H1 (cell line): ENCODE measurements at regions not wholly inside any gene's neighbourhood (a gene's known extent, or its start where the extent isn't known, plus 50 kb on each side); places are given as distances from the start of the nearest gene placed in this dataset.

Source experiments
- CTCF ChIA-PET: fragments of 300-600 bp; sonication (Branson Sonifier 250); formaldehyde crosslinking; loops from one replicate; lab custom pipeline; 2021; ENCODE audit not compliant: partially characterized antibody; lab: Charles Lee
- POLR2A ChIA-PET: fragments of 300-600 bp; sonication (Branson Sonifier 250); formaldehyde crosslinking; loops from one replicate; lab custom pipeline; 2021; ENCODE audit warnings: inconsistent platforms; ENCODE audit not compliant: partially characterized antibody; lab: Charles Lee
- DNase-seq, 2 experiments: peaks; one replicate each; pipeline versions ENCODE4 v3.0.0 to v3.0.0-alpha.2; 2010 to 2022; ENCODE audit warnings: low spot score in 2 of 2, low read depth in 1 of 2, mixed read lengths in 1 of 2
- FAIRE-seq: peaks from 2 replicates; lab custom pipeline; 2011; peaks lifted over from hg19 to GRCh38; lab: Jason Lieb, UNC
- H2AFZ ChIP-seq: 2 replicates; pipeline ENCODE4 v1.8.1; 2012; ENCODE audit warnings: low read length, inconsistent platforms
- H2AK5ac ChIP-seq: 2 replicates; pipeline ENCODE4 v1.6.1; 2013; ENCODE audit warnings: low read depth, low read length
- H2BK120ac ChIP-seq: replicated peaks from 2 replicates; pipeline ENCODE3; 2013; ENCODE audit warnings: low read depth, low read length, inconsistent platforms
- H2BK12ac ChIP-seq: 2 replicates; pipeline ENCODE4 v1.6.1; 2013; ENCODE audit warnings: low read depth, low read length
- H2BK15ac ChIP-seq: 2 replicates; pipeline ENCODE4 v1.6.1; 2013; ENCODE audit warnings: low read length
- H2BK20ac ChIP-seq: 2 replicates; pipeline ENCODE4 v1.6.1; 2013; ENCODE audit warnings: low read length
- H2BK5ac ChIP-seq: 2 replicates; pipeline ENCODE4 v1.6.1; 2013; ENCODE audit warnings: low read depth, low read length
- H3K14ac ChIP-seq: 2 replicates; pipeline ENCODE4 v1.6.1; 2013; ENCODE audit warnings: inconsistent platforms; ENCODE audit not compliant: insufficient read length
- H3K18ac ChIP-seq: 2 replicates; pipeline ENCODE4 v1.6.1; 2013; ENCODE audit warnings: low read length; ENCODE audit errors: extremely low read depth
- H3K23ac ChIP-seq: 2 replicates; pipeline ENCODE4 v1.6.1; 2013; ENCODE audit warnings: inconsistent platforms; ENCODE audit not compliant: insufficient read length
- H3K23me2 ChIP-seq: 2 replicates; pipeline ENCODE4 v1.6.1; 2013; ENCODE audit warnings: low read depth, low read length
- H3K27ac ChIP-seq: 2 replicates; pipeline ENCODE4 v1.6.1; 2011; ENCODE audit warnings: low read depth, low read length, inconsistent platforms
- H3K27me3 ChIP-seq, 4 experiments: replicated peaks in 1 of 4; 1 replicate in 1 of 4; 2 replicates in 3 of 4; pipeline versions ENCODE4 v1.6.1 to v1.8.1; 2011 to 2013; ENCODE audit warnings: low read length in 3 of 4, mild to moderate bottlenecking in 3 of 4, inconsistent platforms in 2 of 4, mixed read lengths in 2 of 4, moderate library complexity in 1 of 4; ENCODE audit not compliant: control insufficient read depth in 3 of 4, insufficient read depth in 3 of 4; ENCODE audit errors: extremely low read depth in 1 of 4
- H3K36me3 ChIP-seq, 4 experiments: 2 replicates each; pipeline versions ENCODE4 v1.6.1 to v1.8.1; 2011 to 2013; ENCODE audit warnings: mild to moderate bottlenecking in 4 of 4, low read length in 3 of 4, moderate library complexity in 2 of 4, control low read depth in 1 of 4, inconsistent platforms in 1 of 4; ENCODE audit not compliant: insufficient read depth in 4 of 4, control insufficient read depth in 2 of 4
- H3K4ac ChIP-seq: replicated peaks from 2 replicates; pipeline ENCODE3; 2013; ENCODE audit warnings: low read length, low read depth, mixed read lengths, inconsistent platforms; ENCODE audit not compliant: insufficient read length
- H3K4me1 ChIP-seq, 4 experiments: replicated peaks in 1 of 4; 1 replicate in 1 of 4; 2 replicates in 3 of 4; pipeline versions ENCODE4 v1.6.1 to v1.8.1; 2011 to 2013; ENCODE audit warnings: low read length in 3 of 4, inconsistent platforms in 2 of 4, mixed read lengths in 1 of 4; ENCODE audit not compliant: insufficient read depth in 4 of 4, control insufficient read depth in 3 of 4
- H3K4me2 ChIP-seq, 2 experiments: 2 replicates each; pipeline versions ENCODE4 v1.6.1 to v1.8.1; 2011 to 2013; ENCODE audit warnings: low read depth in 2 of 2, low read length in 2 of 2, control low read depth in 1 of 2, inconsistent platforms in 1 of 2, mild to moderate bottlenecking in 1 of 2; ENCODE audit not compliant: insufficient read depth in 1 of 2
- H3K4me3 ChIP-seq, 4 experiments: fragments of 200-600, 300-600 bp in 1 of 4; sonication (generic), shearing (Covaris generic), sonication (Bioruptor Twin) in 1 of 4; 2 replicates each; pipeline versions ENCODE4 v1.5.1 to v1.8.1; 2011 to 2016; ENCODE audit warnings: low read length in 4 of 4, low read depth in 3 of 4, control low read depth in 2 of 4, inconsistent platforms in 2 of 4, mild to moderate bottlenecking in 2 of 4, mixed read lengths in 1 of 4, moderate library complexity in 1 of 4; ENCODE audit not compliant: insufficient read depth in 2 of 4; ENCODE audit errors: extremely low read depth in 1 of 4
- H3K56ac ChIP-seq: replicated peaks from 2 replicates; pipeline ENCODE3; 2013; ENCODE audit warnings: low read depth, mild to moderate bottlenecking, mixed read lengths, low read length, inconsistent platforms; ENCODE audit not compliant: insufficient read length
- H3K79me1 ChIP-seq: 2 replicates; pipeline ENCODE4 v1.6.1; 2013; ENCODE audit warnings: low read depth, low read length, control low read depth
- H3K79me2 ChIP-seq, 2 experiments: 2 replicates each; pipeline versions ENCODE4 v1.6.1 to v1.8.1; 2012 to 2013; ENCODE audit warnings: low read length in 2 of 2, mild to moderate bottlenecking in 2 of 2, inconsistent platforms in 1 of 2; ENCODE audit not compliant: insufficient read depth in 2 of 2, control insufficient read depth in 1 of 2
- H3K9ac ChIP-seq, 4 experiments: replicated peaks in 1 of 4; 1 replicate in 1 of 4; 2 replicates in 3 of 4; pipeline versions ENCODE4 v1.6.1 to v1.8.1; 2011 to 2013; ENCODE audit warnings: low read depth in 3 of 4, low read length in 3 of 4, control low read depth in 2 of 4, mild to moderate bottlenecking in 2 of 4, moderate library complexity in 2 of 4, inconsistent platforms in 1 of 4; ENCODE audit errors: extremely low read depth in 1 of 4
- H3K9me3 ChIP-seq, 2 experiments: 2 replicates each; pipeline versions ENCODE4 v1.6.1 to v1.8.1; 2012 to 2013; ENCODE audit warnings: mild to moderate bottlenecking in 2 of 2, moderate library complexity in 2 of 2, control low read depth in 1 of 2, inconsistent platforms in 1 of 2, low read depth in 1 of 2, low read length in 1 of 2, mixed read lengths in 1 of 2; ENCODE audit not compliant: insufficient read depth in 2 of 2
- H4K20me1 ChIP-seq, 2 experiments: replicated peaks in 1 of 2; 2 replicates each; pipeline versions ENCODE3 to v1.8.1; 2011 to 2013; ENCODE audit warnings: inconsistent platforms in 2 of 2, low read length in 2 of 2, mild to moderate bottlenecking in 1 of 2; ENCODE audit not compliant: insufficient read depth in 2 of 2, control insufficient read depth in 1 of 2
- H4K5ac ChIP-seq: 2 replicates; pipeline ENCODE4 v1.6.1; 2013; ENCODE audit warnings: low read length, low read depth, mixed read lengths, inconsistent platforms; ENCODE audit not compliant: insufficient read length
- H4K8ac ChIP-seq: 2 replicates; pipeline ENCODE4 v1.8.0; 2013; ENCODE audit warnings: mild to moderate bottlenecking, moderate library complexity, low read length, inconsistent platforms; ENCODE audit not compliant: insufficient read depth; ENCODE audit errors: extremely low read depth
- H4K91ac ChIP-seq: replicated peaks from 2 replicates; pipeline ENCODE3; 2013; ENCODE audit warnings: low read length, mixed read lengths, inconsistent platforms; ENCODE audit not compliant: insufficient read length
- ASH2L ChIP-seq: fragments of 200-600, 300-600 bp; sonication (generic); IDR thresholded peaks from one replicate; pipeline ENCODE4 v1.7.1; 2017; ENCODE audit warnings: low read length
- BACH1 ChIP-seq: IDR thresholded peaks from 2 replicates; pipeline ENCODE4 v1.6.1; 2012; ENCODE audit warnings: low read length, improper control_type of control experiment
- CBX8 ChIP-seq: fragments of 300-800, 300-1000 bp; sonication (generic); IDR thresholded peaks from 2 replicates; pipeline ENCODE4 v1.7.1; 2016; ENCODE audit warnings: low read depth, low read length, borderline replicate concordance
- CEBPB ChIP-seq: IDR thresholded peaks from 2 replicates; pipeline ENCODE4 v1.6.1; 2012; ENCODE audit warnings: low read depth, low read length
- CHD1 ChIP-seq: IDR thresholded peaks from 2 replicates; pipeline ENCODE4 v1.6.1; 2012; ENCODE audit warnings: low read depth, low read length, improper control_type of control experiment
- HDAC2 ChIP-seq, 2 experiments: fragments of 300-600 bp in 1 of 2; sonication (generic) in 1 of 2; IDR thresholded peaks; 2 replicates each; pipeline ENCODE4 v1.6.1; 2011 to 2012; ENCODE audit warnings: low read depth in 2 of 2, low read length in 2 of 2, mild to moderate bottlenecking in 2 of 2, moderate library complexity in 2 of 2, borderline replicate concordance in 1 of 2, inconsistent platforms in 1 of 2
- RXRA ChIP-seq: IDR thresholded peaks from 2 replicates; pipeline ENCODE4 v1.6.1; 2011; ENCODE audit warnings: low read depth, mild to moderate bottlenecking, low read length, moderate library complexity; ENCODE audit not compliant: insufficient read depth
- WGBS, 2 experiments: shearing (Covaris generic) in 1 of 2; methylation state at CpG; one replicate each; pipeline versions ENCODE4 v1.1.6 to v1.1.7; 2013 to 2015; ENCODE audit warnings: low lambda C conversion rate in 2 of 2, mixed read lengths in 2 of 2, inconsistent platforms in 1 of 2, low coverage in 1 of 2, missing lambda C conversion rate in 1 of 2; ENCODE audit not compliant: insufficient replicate concordance in 2 of 2, insufficient coverage in 1 of 2, insufficient read length in 1 of 2; ENCODE audit errors: extremely low coverage in 1 of 2, missing lambda C conversion rate in 1 of 2; 5-methylcytosine and 5-hydroxymethylcytosine counted together
- TF ChIP-seq, protein P1 (sequence below): IDR thresholded peaks from 2 replicates; pipeline ENCODE4 v1.6.1; 2011; ENCODE audit warnings: low read length, improper control_type of control experiment

DNA sequence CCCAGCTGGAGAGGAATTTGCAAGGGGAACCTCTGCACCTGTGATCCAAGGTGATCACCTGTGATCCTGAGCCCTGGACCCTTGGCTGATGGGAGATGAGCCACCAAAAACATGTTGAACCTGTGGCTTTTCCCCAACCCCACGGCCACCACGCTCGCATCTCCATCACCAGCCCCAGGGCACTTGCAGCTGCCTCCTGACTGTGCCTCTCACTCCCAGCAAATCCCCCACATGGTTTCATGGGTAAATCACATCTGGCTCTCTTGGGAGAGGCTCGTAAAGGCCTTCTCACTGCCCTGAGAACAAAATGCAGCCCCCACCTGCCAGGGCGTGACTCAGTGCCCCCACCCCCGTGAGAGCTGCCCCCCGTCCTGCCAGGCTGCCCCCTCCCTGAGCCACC lies 76.0 kb downstream of the RFLNA start:
- ChIA-PET POLR2A (interaction anchor here (0.6 to 1.5 kb wide), 2 partner anchors 19 to 1275 kb away, joined by 3 read pairs; no protein-coding TSS in a partner anchor), CTCF (interaction anchor here (0.6 to 2.5 kb wide), 4 partner anchors 19 to 281 kb away, joined by 3 to 8 read pairs (median 4); no protein-coding TSS in a partner anchor)
- Histone ChIP-seq H2AFZ (no peak overlapping the region), H3K27me3 (no peaks in the 10 kb centered on the region), H4K5ac (no peak overlapping the region), H2BK20ac (no peak overlapping the region), H4K20me1 (peaks cover 2 to 12% of the 10 kb centered on the region in 2 experiments), H2AK5ac (no peak overlapping the region), H4K8ac (no peak overlapping the region), H3K36me3 (peaks cover 6 to 24% (median 9%) of the 10 kb centered on the region in 4 experiments; a peak in 6 of 8 replicates), H3K18ac (no peak overlapping the region), H2BK15ac (no peak overlapping the region), H3K9me3 (no peaks in the 10 kb centered on the region), H3K23ac (no peak overlapping the region), H2BK12ac (no peak overlapping the region), H2BK5ac (no peak overlapping the region; the same call in 1 of the 2 replicates), H3K27ac (no peak overlapping the region), H3K4me2 (no peak overlapping the region), H2BK120ac (no peak overlapping the region), H3K9ac (no peak overlapping the region), H3K4me3 (no peak overlapping the region), H3K56ac (no peak overlapping the region), H3K14ac (no peak overlapping the region), H3K4ac (no peak overlapping the region), H3K79me2 (no peaks in the 10 kb centered on the region), H3K4me1 (no peaks in the 10 kb centered on the region), H3K79me1 (no peaks in the 10 kb centered on the region), H4K91ac (no peak overlapping the region), H3K23me2 (no peaks in the 10 kb centered on the region)
- FAIRE-seq: no peak
- WGBS, 2 experiments: 83% methylated on average over 5 of the region's 7 CpGs; no CpG with 5 or more reads in 1 of the 2 experiments
- DNase-seq: no peak
- TF ChIP-seq BACH1 (no peak), CHD1 (no peak), CEBPB (no peak), ASH2L (no peak), RXRA (no peak), CBX8 (no peak), HDAC2 (IDR thresholded peaks at IDR 0.05; ENCODE audit: borderline replicate concordance in 1 of 2, low read depth in 2 of 2, low read length in 2 of 2) (no peak)
- TF ChIP-seq, protein P1, sequence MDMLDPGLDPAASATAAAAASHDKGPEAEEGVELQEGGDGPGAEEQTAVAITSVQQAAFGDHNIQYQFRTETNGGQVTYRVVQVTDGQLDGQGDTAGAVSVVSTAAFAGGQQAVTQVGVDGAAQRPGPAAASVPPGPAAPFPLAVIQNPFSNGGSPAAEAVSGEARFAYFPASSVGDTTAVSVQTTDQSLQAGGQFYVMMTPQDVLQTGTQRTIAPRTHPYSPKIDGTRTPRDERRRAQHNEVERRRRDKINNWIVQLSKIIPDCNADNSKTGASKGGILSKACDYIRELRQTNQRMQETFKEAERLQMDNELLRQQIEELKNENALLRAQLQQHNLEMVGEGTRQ: no peak
